Liver (tissue), 8 donors: ENCODE measurements at regions not wholly inside any gene's neighbourhood (a gene's known extent, or its start where the extent isn't known, plus 50 kb on each side); places are given as distances from the start of the nearest gene placed in this dataset.

Experiments
- DNase-seq: peaks from one replicate; pipeline ENCODE4 v3.0.0-alpha.2; 2017; ENCODE audit warnings: low spot score
- H3K27ac ChIP-seq, 2 donors: one replicate each; pipeline ENCODE4 v1.7.0; 2013; ENCODE audit warnings: inconsistent platforms in 2 of 2, low read length in 2 of 2, control low read depth in 1 of 2, low read depth in 1 of 2, mild to moderate bottlenecking in 1 of 2
- H3K27me3 ChIP-seq, 4 donors: one replicate each; pipeline versions ENCODE4 v1.6.1 to v1.7.0; 2013; ENCODE audit warnings: low read length in 3 of 4, inconsistent platforms in 1 of 4, mild to moderate bottlenecking in 1 of 4, moderate library complexity in 1 of 4; ENCODE audit not compliant: control insufficient read depth in 4 of 4, insufficient read depth in 4 of 4
- H3K36me3 ChIP-seq, 4 donors: one replicate each; pipeline versions ENCODE4 v1.6.1 to v1.7.0; 2013; ENCODE audit warnings: low read length in 3 of 4, mild to moderate bottlenecking in 3 of 4, low read depth in 1 of 4, moderate library complexity in 1 of 4; ENCODE audit not compliant: control insufficient read depth in 4 of 4, insufficient read depth in 3 of 4
- H3K4me1 ChIP-seq, 4 donors: one replicate each; pipeline versions ENCODE4 v1.6.1 to v1.7.0; 2013; ENCODE audit warnings: low read length in 3 of 4, mild to moderate bottlenecking in 3 of 4, moderate library complexity in 1 of 4; ENCODE audit not compliant: control insufficient read depth in 4 of 4, insufficient read depth in 4 of 4
- H3K4me3 ChIP-seq, 3 donors: one replicate each; pipeline versions ENCODE4 v1.6.1 to v1.7.0; 2013; ENCODE audit warnings: low read length in 3 of 3, control low read depth in 1 of 3, low read depth in 1 of 3, mild to moderate bottlenecking in 1 of 3
- H3K9ac ChIP-seq, 2 donors: one replicate each; pipeline ENCODE4 v1.7.0; 2013; ENCODE audit warnings: low read length in 2 of 2, mild to moderate bottlenecking in 2 of 2, moderate library complexity in 2 of 2, control low read depth in 1 of 2, low read depth in 1 of 2
- H3K9me3 ChIP-seq, 4 donors: one replicate each; pipeline versions ENCODE4 v1.6.1 to v1.7.0; 2013; ENCODE audit warnings: low read length in 3 of 4; ENCODE audit not compliant: control insufficient read depth in 4 of 4
- ATF3 ChIP-seq: IDR thresholded peaks from 2 replicates; pipeline ENCODE4 v1.6.1; 2016; ENCODE audit warnings: antibody characterized with exemption
- EGR1 ChIP-seq, 2 donors: IDR thresholded peaks; 2 replicates each; pipeline ENCODE4 v1.6.1; 2016 to 2018; ENCODE audit warnings: antibody characterized with exemption in 2 of 2, low read depth in 2 of 2
- FOXA1 ChIP-seq: IDR thresholded peaks from 2 replicates; pipeline ENCODE4 v1.6.1; 2016; ENCODE audit warnings: antibody characterized with exemption
- FOXA2 ChIP-seq: IDR thresholded peaks from 2 replicates; pipeline ENCODE4 v1.6.1; 2016; ENCODE audit warnings: antibody characterized with exemption
- GABPA ChIP-seq, 2 donors: IDR thresholded peaks in 1 of 2; conservative IDR thresholded peaks in 1 of 2; 2 replicates each; pipeline ENCODE4 v1.6.1; 2016; ENCODE audit warnings: antibody characterized with exemption in 2 of 2, mild to moderate bottlenecking in 1 of 2, moderate library complexity in 1 of 2
- HNF4A ChIP-seq, 2 donors: conservative IDR thresholded peaks; 2 replicates each; pipeline ENCODE4 v1.6.1; 2016; ENCODE audit warnings: antibody characterized with exemption in 2 of 2, mild to moderate bottlenecking in 2 of 2
- HNF4G ChIP-seq: IDR thresholded peaks from 2 replicates; pipeline ENCODE4 v1.6.1; 2016; ENCODE audit warnings: antibody characterized with exemption
- JUND ChIP-seq, 2 donors: IDR thresholded peaks; 2 replicates each; pipeline ENCODE4 v1.6.1; 2016; ENCODE audit warnings: antibody characterized with exemption in 2 of 2
- MAX ChIP-seq: IDR thresholded peaks from 2 replicates; pipeline ENCODE4 v1.6.1; 2016; ENCODE audit warnings: antibody characterized with exemption
- NR2F2 ChIP-seq: IDR thresholded peaks from 2 replicates; pipeline ENCODE4 v1.6.1; 2016; ENCODE audit warnings: antibody characterized with exemption
- RAD21 ChIP-seq, 2 donors: IDR thresholded peaks; 2 replicates each; pipeline ENCODE4 v1.6.1; 2016; ENCODE audit warnings: antibody characterized with exemption in 2 of 2, mild to moderate bottlenecking in 2 of 2
- RXRA ChIP-seq, 2 donors: IDR thresholded peaks; 2 replicates each; pipeline ENCODE4 v1.6.1; 2017 to 2018; ENCODE audit warnings: antibody characterized with exemption in 2 of 2, mild to moderate bottlenecking in 1 of 2
- SP1 ChIP-seq: IDR thresholded peaks from 2 replicates; pipeline ENCODE4 v1.6.1; 2018; ENCODE audit warnings: antibody characterized with exemption, mild to moderate bottlenecking
- TAF1 ChIP-seq: conservative IDR thresholded peaks from 2 replicates; pipeline ENCODE4 v1.6.1; 2016; ENCODE audit warnings: antibody characterized with exemption, mild to moderate bottlenecking
- YY1 ChIP-seq: IDR thresholded peaks from 2 replicates; pipeline ENCODE4 v1.6.1; 2016; ENCODE audit warnings: antibody characterized with exemption, mild to moderate bottlenecking
- WGBS: extraction: QIAGEN DNeasy Blood & Tissue Kit; methylation state at CpG from one replicate; pipeline ENCODE4 v1.1.7; 2013; 5-methylcytosine and 5-hydroxymethylcytosine counted together
- TF ChIP-seq, protein P1 (sequence below): IDR thresholded peaks from 2 replicates; pipeline ENCODE4 v1.6.1; 2016; ENCODE audit warnings: antibody characterized with exemption, mild to moderate bottlenecking
- TF ChIP-seq, protein P2 (sequence below): fragments of 150-350 bp; IDR thresholded peaks from 2 replicates; pipeline ENCODE4 v1.5.1; 2017; ENCODE audit warnings: improper control_type of control experiment, low read depth, low read length; ENCODE audit not compliant: missing input control
- TF ChIP-seq, protein P3 (sequence below): IDR thresholded peaks from 2 replicates; pipeline ENCODE4 v1.6.1; 2016; ENCODE audit warnings: antibody characterized with exemption
- donor health status: healthy.
- donor health status: healthy.
- donor health status: healthy.
- donor health status: healthy.
- donor health status: healthy.

GRCh38 chr20:11354846-11355245 is 562.8 kb upstream of the BTBD3 start:
- Histone ChIP-seq H3K9ac (no peak overlapping the region), H3K9me3 (no peaks in the 10 kb centered on the region), H3K27me3 (no peaks in the 10 kb centered on the region), H3K4me1 (no peaks in the 10 kb centered on the region), H3K27ac (no peak overlapping the region), H3K4me3 (no peak overlapping the region), H3K36me3 (no peaks in the 10 kb centered on the region)
- no peak for TF ChIP-seq ATF3
- TF ChIP-seq, protein P1, sequence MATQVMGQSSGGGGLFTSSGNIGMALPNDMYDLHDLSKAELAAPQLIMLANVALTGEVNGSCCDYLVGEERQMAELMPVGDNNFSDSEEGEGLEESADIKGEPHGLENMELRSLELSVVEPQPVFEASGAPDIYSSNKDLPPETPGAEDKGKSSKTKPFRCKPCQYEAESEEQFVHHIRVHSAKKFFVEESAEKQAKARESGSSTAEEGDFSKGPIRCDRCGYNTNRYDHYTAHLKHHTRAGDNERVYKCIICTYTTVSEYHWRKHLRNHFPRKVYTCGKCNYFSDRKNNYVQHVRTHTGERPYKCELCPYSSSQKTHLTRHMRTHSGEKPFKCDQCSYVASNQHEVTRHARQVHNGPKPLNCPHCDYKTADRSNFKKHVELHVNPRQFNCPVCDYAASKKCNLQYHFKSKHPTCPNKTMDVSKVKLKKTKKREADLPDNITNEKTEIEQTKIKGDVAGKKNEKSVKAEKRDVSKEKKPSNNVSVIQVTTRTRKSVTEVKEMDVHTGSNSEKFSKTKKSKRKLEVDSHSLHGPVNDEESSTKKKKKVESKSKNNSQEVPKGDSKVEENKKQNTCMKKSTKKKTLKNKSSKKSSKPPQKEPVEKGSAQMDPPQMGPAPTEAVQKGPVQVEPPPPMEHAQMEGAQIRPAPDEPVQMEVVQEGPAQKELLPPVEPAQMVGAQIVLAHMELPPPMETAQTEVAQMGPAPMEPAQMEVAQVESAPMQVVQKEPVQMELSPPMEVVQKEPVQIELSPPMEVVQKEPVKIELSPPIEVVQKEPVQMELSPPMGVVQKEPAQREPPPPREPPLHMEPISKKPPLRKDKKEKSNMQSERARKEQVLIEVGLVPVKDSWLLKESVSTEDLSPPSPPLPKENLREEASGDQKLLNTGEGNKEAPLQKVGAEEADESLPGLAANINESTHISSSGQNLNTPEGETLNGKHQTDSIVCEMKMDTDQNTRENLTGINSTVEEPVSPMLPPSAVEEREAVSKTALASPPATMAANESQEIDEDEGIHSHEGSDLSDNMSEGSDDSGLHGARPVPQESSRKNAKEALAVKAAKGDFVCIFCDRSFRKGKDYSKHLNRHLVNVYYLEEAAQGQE, result no peak
- TF ChIP-seq MAX, result no peak
- no peak for TF ChIP-seq RAD21 (IDR thresholded peaks at IDR 0.05)
- TF ChIP-seq GABPA (IDR thresholded peaks at IDR 0.05 in 1 of 2, conservative IDR thresholded peaks at IDR 0.05 in 1 of 2), result no peak
- no peak for TF ChIP-seq TAF1
- WGBS, result 64% methylated on average over 4 of the region's 4 CpGs
- DNase-seq, result no peak

- Histone ChIP-seq H3K27me3 (no peaks in the 10 kb centered on the region), H3K9ac (no peak overlapping the region), H3K27ac (no peak overlapping the region), H3K36me3 (no peaks in the 10 kb centered on the region), H3K4me1 (no peaks in the 10 kb centered on the region), H3K9me3 (no peaks in the 10 kb centered on the region), H3K4me3 (no peak overlapping the region)
- WGBS, result 67% methylated on average over 3 of the region's 3 CpGs
- no peak for DNase-seq
- TF ChIP-seq SP1 (no peak), MAX (no peak), GABPA (IDR thresholded peaks at IDR 0.05 in 1 of 2, conservative IDR thresholded peaks at IDR 0.05 in 1 of 2) (no peak), NR2F2 (no peak), EGR1 (IDR thresholded peaks at IDR 0.05; ENCODE audit: low read depth in 2 of 2) (no peak), RAD21 (IDR thresholded peaks at IDR 0.05) (no peak), HNF4G (no peak), FOXA1 (no peak), FOXA2 (no peak), JUND (IDR thresholded peaks at IDR 0.05) (no peak), HNF4A (conservative IDR thresholded peaks at IDR 0.05) (no peak), RXRA (IDR thresholded peaks at IDR 0.05) (no peak), YY1 (no peak), TAF1 (no peak), ATF3 (no peak)
- TF ChIP-seq, protein P2, sequence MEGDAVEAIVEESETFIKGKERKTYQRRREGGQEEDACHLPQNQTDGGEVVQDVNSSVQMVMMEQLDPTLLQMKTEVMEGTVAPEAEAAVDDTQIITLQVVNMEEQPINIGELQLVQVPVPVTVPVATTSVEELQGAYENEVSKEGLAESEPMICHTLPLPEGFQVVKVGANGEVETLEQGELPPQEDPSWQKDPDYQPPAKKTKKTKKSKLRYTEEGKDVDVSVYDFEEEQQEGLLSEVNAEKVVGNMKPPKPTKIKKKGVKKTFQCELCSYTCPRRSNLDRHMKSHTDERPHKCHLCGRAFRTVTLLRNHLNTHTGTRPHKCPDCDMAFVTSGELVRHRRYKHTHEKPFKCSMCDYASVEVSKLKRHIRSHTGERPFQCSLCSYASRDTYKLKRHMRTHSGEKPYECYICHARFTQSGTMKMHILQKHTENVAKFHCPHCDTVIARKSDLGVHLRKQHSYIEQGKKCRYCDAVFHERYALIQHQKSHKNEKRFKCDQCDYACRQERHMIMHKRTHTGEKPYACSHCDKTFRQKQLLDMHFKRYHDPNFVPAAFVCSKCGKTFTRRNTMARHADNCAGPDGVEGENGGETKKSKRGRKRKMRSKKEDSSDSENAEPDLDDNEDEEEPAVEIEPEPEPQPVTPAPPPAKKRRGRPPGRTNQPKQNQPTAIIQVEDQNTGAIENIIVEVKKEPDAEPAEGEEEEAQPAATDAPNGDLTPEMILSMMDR, result no peak
- TF ChIP-seq, protein P1, result no peak
- TF ChIP-seq, protein P3, sequence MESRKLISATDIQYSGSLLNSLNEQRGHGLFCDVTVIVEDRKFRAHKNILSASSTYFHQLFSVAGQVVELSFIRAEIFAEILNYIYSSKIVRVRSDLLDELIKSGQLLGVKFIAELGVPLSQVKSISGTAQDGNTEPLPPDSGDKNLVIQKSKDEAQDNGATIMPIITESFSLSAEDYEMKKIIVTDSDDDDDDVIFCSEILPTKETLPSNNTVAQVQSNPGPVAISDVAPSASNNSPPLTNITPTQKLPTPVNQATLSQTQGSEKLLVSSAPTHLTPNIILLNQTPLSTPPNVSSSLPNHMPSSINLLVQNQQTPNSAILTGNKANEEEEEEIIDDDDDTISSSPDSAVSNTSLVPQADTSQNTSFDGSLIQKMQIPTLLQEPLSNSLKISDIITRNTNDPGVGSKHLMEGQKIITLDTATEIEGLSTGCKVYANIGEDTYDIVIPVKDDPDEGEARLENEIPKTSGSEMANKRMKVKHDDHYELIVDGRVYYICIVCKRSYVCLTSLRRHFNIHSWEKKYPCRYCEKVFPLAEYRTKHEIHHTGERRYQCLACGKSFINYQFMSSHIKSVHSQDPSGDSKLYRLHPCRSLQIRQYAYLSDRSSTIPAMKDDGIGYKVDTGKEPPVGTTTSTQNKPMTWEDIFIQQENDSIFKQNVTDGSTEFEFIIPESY, result no peak
Measured at GRCh38 chr20:11355345-11355744, 562.3 kb upstream of the BTBD3 start.
